ENCODE measurements at regions not wholly inside any gene's neighbourhood (a gene's known extent, or its start where the extent isn't known, plus 50 kb on each side); places are given as distances from the start of the nearest gene placed in this dataset.

GRCh38 chr18:75531212-75531850, 103.8 kb upstream of the SMIM21 start:
- TF ChIP-seq SUZ12 (IDR thresholded peaks at IDR 0.05) (no peak), NFRKB (IDR thresholded peaks at IDR 0.05) (no peak), SP1 (IDR thresholded peaks at IDR 0.05) (no peak), ZNF384 (IDR thresholded peaks at IDR 0.05) (no peak), L3MBTL2 (conservative IDR thresholded peaks at IDR 0.05) (no peak), ELF4 (IDR thresholded peaks at IDR 0.05) (no peak), HDGF (IDR thresholded peaks at IDR 0.05; ENCODE audit: borderline replicate concordance) (no peak), FOXM1 (IDR thresholded peaks at IDR 0.05; ENCODE audit: borderline replicate concordance) (no peak), PKNOX1 (IDR thresholded peaks at IDR 0.05) (no peak), FOXA1 (IDR thresholded peaks at IDR 0.05) (no peak), LEF1 (IDR thresholded peaks at IDR 0.05; ENCODE audit: borderline replicate concordance) (no peak), FOXK2 (IDR thresholded peaks at IDR 0.05) (no peak), CTBP1 (IDR thresholded peaks at IDR 0.05; ENCODE audit: borderline replicate concordance) (no peak), TARDBP (IDR thresholded peaks at IDR 0.05) (no peak)
